ENCODE measurements at regions not wholly inside any gene's neighbourhood (a gene's known extent, or its start where the extent isn't known, plus 50 kb on each side); places are given as distances from the start of the nearest gene placed in this dataset.
A peak's percentile ranks its signal among the peaks of the same experiment; 100 is the strongest.

- H3K27ac Mint-ChIP-seq, result peak overlapping the region; percentile 93
- no peak for TF ChIP-seq CTCF (conservative IDR thresholded peaks at IDR 0.05)
- no peaks in the 10 kb centered on the region for H3K36me3 Mint-ChIP-seq
- DNase-seq (ENCODE audit: extremely low spot score, unreplicated experiment), result no peak
- H3K27me3 Mint-ChIP-seq, result no peaks in the 10 kb centered on the region
- peaks cover 12% of the 10 kb centered on the region for H3K4me1 Mint-ChIP-seq (ENCODE audit: unreplicated experiment)
- no peaks in the 10 kb centered on the region for H3K9me3 Mint-ChIP-seq
- H3K4me3 Mint-ChIP-seq, result peak overlapping the region; percentile 44
These were observed 132.3 kb upstream of the WNT4 start for GRCh38 chr1:22275167-22275566.

- Mint-ChIP-seq H3K9me3 (no peaks in the 10 kb centered on the region), H3K4me1 (ENCODE audit: unreplicated experiment) (peaks cover 12% of the 10 kb centered on the region), H3K27me3 (no peaks in the 10 kb centered on the region), H3K36me3 (no peaks in the 10 kb centered on the region), H3K4me3 (no peak overlapping the region), H3K27ac (peak overlapping the region; percentile 93)
- no peak for DNase-seq (ENCODE audit: extremely low spot score, unreplicated experiment)
- TF ChIP-seq CTCF (conservative IDR thresholded peaks at IDR 0.05), result peak; percentile 88
These were observed 132.9 kb upstream of the WNT4 start for GRCh38 chr1:22275626-22276395.

- Mint-ChIP-seq H3K4me3 (no peak overlapping the region), H3K27me3 (no peaks in the 10 kb centered on the region), H3K9me3 (no peaks in the 10 kb centered on the region), H3K27ac (no peak overlapping the region), H3K36me3 (no peaks in the 10 kb centered on the region), H3K4me1 (ENCODE audit: unreplicated experiment) (peaks cover 14% of the 10 kb centered on the region)
- TF ChIP-seq CTCF (conservative IDR thresholded peaks at IDR 0.05), result no peak
- DNase-seq (ENCODE audit: extremely low spot score, unreplicated experiment), result no peak
These were observed 133.5 kb upstream of the WNT4 start for GRCh38 chr1:22276396-22276748.

GRCh38 chr1:22277662-22278061 lies 134.8 kb upstream of the WNT4 start:
- no peaks in the 10 kb centered on the region for H3K36me3 Mint-ChIP-seq
- TF ChIP-seq CTCF (conservative IDR thresholded peaks at IDR 0.05), result no peak
- H3K27ac Mint-ChIP-seq, result no peak overlapping the region
- H3K9me3 Mint-ChIP-seq, result no peaks in the 10 kb centered on the region
- DNase-seq (ENCODE audit: extremely low spot score, unreplicated experiment), result no peak
- H3K4me3 Mint-ChIP-seq, result no peak overlapping the region
- peaks cover 13% of the 10 kb centered on the region for H3K4me1 Mint-ChIP-seq (ENCODE audit: unreplicated experiment)
- no peaks in the 10 kb centered on the region for H3K27me3 Mint-ChIP-seq

- no peak for TF ChIP-seq CTCF (conservative IDR thresholded peaks at IDR 0.05)
- DNase-seq (ENCODE audit: extremely low spot score, unreplicated experiment), result no peak
- Mint-ChIP-seq H3K36me3 (peaks cover 4% of the 10 kb centered on the region), H3K4me1 (ENCODE audit: unreplicated experiment) (peaks cover 9% of the 10 kb centered on the region), H3K27ac (no peak overlapping the region), H3K4me3 (no peak overlapping the region), H3K9me3 (peaks cover 5% of the 10 kb centered on the region), H3K27me3 (peaks cover 3% of the 10 kb centered on the region)
These were observed 136.8 kb upstream of the WNT4 start for GRCh38 chr1:22279735-22280134.
